Suppressor macrophage (primary cell): ENCODE measurements at regions not wholly inside any gene's neighbourhood (a gene's known extent, or its start where the extent isn't known, plus 50 kb on each side); places are given as distances from the start of the nearest gene placed in this dataset.

ENCODE experiments used
- DNase-seq, 4 experiments: peaks; one replicate each; pipeline ENCODE4 v3.0.0-alpha.2; 2020 to 2022

- no peak for DNase-seq
These were observed 117.4 kb downstream of the AXIN2 start for GRCh38 chr17:65444049-65444448.

GRCh38 chr17:65442691-65443090 is 118.8 kb downstream of the AXIN2 start:
- DNase-seq, result no peak

- no peak for DNase-seq
These were observed 119.2 kb downstream of the AXIN2 start for GRCh38 chr17:65442250-65442649.

GRCh38 chr17:65441053-65441605 is 120.3 kb downstream of the AXIN2 start:
- no peak for DNase-seq

- DNase-seq, result no peak
These were observed 122.6 kb downstream of the AXIN2 start for GRCh38 chr17:65438708-65439294.

- no peak for DNase-seq
These were observed 123.3 kb downstream of the AXIN2 start for GRCh38 chr17:65438173-65438572.

DNA sequence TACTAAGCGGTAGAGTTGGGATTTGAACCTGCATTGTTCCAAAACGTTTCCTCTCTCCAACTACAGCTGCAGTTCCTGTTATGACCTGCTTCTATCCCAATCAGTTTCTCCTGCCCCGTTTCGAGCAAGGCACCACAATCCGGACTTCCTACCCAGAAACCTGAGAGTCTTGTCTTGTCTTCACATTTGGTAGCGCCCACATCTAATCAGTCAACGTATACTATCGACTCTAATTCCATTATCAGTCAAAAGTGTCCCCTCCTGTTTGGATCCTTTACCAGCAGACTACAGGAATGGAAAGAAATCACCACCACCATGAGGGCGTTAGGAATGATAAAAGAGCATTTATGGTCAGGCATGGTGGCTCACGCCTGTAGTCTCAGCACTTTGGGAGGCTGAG is 124.6 kb downstream of the AXIN2 start:
- no peak for DNase-seq

DNA sequence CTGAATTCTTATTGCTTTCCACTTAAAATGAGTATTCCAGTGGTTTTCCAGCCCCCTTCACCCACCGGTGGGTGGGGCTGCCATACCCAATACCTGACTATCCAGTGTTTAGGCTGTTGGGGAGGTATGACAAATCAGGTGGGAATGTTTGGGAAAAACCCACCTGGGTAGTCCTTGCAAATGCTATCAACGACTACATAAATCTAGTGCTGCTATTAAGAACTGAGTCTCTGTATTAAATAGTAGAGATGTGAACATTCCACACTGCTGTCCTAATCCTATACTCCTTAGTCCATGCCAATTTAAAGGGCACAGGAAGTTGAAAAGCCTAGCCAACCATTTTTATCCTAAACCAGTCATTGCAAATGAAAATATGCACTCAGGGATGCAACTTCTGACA is 126.6 kb downstream of the AXIN2 start:
- DNase-seq, result no peak

DNA sequence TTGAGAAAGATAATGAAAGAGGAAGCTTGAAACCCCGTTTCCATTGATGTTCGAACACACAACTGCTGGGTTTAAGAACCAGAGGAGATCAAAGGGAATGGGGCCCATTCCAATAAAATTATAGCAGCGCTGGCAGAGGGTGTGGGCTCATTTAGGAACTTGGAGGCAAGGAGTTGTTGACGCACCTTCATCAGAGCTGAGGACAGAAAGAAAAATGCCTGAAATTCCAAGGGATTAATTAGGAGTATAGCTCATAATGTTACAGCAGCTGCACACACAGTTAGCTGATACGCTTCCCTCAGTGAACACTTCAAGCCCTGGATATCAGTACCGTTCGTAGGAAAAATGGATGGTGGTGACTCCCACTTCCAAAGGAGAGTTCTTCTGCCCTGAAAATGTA is 127.2 kb downstream of the AXIN2 start:
- DNase-seq, result no peak

- DNase-seq, result no peak
These were observed 127.9 kb downstream of the AXIN2 start for GRCh38 chr17:65433592-65433991.

DNA sequence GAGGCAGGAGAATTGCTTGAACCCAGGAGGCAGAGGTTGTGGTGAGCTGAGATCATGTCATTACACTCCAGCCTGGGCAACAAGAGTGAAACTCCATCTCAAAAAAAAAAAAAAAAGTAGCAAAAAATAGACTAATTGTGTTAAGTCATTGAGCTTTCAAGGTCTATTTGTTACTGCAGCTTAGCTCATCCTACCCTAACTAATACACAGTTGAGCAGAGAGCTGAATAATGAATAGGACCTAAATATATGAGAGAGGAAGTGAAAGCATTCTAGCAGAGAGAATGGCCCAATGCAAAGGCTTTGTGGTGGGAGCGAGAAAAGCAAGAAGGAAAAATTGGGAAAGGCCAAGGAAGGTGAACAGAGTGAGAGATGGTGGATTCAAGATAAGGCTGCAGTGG is 128.3 kb downstream of the AXIN2 start:
- DNase-seq, result no peak

- no peak for DNase-seq
These were observed 130.3 kb downstream of the AXIN2 start for GRCh38 chr17:65431116-65431515.

DNA sequence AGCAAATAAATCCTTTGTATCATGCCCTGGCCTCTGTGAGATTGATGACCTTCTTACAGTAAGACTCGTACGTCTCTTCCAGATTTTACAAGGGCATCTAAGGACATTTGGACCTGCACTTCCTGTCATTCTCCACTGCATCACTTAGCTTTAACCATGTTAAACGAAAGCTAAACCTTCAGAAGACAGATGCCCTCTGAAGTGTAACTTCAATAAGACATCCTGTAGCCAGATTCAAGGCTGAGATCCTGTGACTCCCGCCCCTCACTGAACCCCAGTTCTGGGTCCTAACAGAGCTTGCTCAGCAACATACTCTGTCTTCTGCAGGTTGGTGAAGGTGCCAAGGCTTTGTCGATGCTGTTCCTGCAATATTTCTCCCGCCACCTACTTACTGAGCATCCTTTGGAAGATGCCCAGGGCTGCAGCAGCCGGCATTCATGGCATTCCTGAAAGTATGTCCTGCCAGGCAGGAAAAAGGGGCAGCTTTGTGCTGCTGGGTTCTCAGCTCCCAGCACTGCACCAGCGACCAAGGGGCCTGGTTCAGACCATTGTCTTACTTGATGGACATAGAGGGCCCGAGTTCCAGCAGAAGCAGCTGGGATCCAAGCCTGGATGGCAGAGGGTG is 131.1 kb downstream of the AXIN2 start:
- DNase-seq, result no peak

GRCh38 chr17:65423346-65424140 is 137.9 kb downstream of the AXIN2 start:
- DNase-seq, result no peak

DNA sequence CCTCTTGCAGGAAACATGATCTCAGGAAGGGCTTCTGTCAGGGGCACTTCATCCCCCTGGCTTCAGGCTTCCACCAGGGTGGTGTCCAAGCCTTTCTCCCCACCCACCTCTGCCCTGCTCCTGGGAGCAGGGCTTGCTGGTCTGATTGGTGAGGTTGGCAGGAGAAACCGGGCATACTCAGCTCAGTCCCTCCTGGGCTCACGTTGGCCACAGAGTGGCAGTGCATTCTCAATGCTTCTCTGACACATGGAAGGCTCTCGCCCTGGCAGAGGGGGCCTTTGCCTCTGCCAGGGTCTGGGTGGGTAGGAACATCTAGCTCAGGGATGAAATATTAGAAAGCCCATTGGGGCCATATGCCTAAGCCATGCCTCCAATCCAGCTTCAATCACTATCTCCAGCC is 142.8 kb downstream of the AXIN2 start:
- DNase-seq, result no peak

DNA sequence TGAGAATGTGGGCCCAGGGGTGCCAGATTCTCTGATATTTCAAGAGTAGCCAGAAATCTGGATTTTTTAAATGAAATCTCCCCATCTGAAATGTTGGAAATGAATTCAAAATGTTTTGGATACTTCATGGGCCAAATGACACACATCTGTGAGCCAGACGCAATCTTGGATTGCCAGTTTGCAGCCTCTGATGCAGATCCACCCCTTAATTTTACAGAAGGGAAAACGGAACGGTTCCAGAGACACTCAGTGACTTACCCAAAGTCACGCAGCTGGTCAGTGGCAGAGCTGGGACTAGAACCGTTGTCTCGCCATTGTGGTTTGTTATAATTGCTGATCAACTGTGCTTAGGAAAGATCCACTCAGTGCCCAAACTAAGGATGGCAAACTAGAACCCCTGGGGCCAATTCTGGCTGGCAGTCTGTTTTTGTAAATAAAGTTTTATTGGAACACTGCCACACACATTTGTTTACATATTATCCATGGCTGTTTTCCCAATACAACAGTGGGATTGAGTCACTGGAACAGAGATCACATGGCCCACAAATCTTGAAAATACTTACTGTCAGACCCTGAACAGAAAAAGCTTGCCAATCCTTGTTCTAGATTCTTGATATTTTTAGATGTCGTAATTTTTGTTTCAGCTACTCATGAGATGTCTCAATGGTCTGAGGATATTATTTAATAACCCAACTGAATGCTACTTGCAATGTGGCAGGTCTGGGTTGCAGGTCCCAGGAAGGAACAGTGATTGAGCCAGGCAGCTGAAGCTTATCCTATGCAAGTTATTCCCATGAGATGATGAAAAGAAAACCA is 143.8 kb downstream of the AXIN2 start:
- DNase-seq, result no peak

GRCh38 chr17:65415991-65416390 is 145.5 kb downstream of the AXIN2 start:
- no peak for DNase-seq

DNA sequence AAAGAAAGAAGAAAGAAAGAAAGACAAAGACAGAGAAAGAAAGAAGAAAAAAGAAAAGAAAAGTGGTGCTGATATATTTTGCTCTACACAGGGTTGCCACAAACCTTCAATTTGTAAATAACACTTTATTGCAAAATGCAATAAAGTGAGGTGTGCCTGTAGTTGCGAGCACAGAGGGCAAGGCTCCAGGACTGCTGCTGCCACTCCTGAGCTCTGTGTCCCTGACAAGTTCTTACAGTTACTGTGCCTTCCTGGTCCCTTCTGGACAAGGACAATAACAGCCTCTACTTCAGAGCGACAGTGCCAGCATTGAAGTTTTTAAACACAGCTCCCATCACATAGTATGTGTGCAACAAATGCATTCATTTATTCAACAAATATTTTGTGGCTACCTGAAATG is 148.1 kb downstream of the AXIN2 start:
- DNase-seq, result no peak

DNA sequence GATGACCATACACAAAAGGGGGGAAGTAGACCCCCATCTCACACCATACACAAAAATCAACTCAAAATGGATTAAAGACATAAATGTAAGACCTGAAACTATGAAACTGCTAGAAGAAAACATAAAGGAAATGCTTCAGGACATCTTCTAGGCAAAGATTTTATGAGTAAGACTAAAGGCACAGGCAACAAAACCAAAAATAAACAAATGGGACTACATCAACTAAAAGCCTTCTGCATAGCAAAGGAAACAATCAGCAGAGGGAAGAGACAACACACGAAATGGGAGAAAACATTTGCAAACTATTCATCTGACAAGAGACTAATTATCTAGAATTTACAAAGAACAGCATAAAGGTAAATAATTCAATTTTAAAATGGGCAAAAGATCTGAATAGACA is 152.1 kb downstream of the AXIN2 start:
- DNase-seq, result no peak

DNA sequence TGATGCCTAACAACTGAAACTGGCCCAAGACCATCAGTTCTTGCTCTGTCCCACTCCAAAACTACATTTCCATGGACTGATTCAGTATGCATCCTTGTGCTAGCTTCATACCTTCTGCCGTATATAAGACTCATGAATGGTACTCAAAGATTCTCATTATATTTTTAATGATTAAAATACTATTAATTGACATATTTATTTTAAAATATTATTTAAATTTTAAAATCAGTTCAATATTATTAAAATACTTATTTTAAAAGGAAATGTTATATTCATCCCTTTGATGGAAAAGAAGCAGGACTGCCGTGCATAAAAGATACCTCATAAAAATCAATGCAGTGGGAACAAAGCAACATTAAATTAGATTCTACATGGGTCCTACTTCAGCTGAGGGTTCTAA is 153.4 kb downstream of the AXIN2 start:
- no peak for DNase-seq

GRCh38 chr17:65407017-65407416 is 154.4 kb downstream of the AXIN2 start:
- no peak for DNase-seq

GRCh38 chr17:65406552-65406951 is 154.9 kb downstream of the AXIN2 start:
- DNase-seq, result no peak

DNA sequence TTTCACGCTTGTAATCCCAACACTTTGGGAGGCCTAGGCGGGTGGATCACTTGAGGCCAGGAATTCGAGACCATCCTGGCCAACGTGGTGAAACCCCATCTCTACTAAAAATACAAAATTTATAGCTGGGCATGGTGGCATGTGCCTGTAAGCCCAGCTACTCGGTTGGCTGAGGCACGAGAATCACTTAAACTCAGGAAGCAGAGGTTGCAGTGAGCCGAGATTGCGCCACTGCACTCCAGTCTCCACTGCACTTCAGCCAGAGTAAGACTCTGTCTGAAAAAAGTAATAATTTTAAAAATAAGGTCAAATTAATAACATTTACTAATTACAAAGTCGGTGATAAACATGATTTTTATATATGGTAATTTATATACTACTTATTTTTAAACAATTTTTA is 155.9 kb downstream of the AXIN2 start:
- no peak for DNase-seq
